ENCODE measurements at regions not wholly inside any gene's neighbourhood (a gene's known extent, or its start where the extent isn't known, plus 50 kb on each side); places are given as distances from the start of the nearest gene placed in this dataset.

DNA sequence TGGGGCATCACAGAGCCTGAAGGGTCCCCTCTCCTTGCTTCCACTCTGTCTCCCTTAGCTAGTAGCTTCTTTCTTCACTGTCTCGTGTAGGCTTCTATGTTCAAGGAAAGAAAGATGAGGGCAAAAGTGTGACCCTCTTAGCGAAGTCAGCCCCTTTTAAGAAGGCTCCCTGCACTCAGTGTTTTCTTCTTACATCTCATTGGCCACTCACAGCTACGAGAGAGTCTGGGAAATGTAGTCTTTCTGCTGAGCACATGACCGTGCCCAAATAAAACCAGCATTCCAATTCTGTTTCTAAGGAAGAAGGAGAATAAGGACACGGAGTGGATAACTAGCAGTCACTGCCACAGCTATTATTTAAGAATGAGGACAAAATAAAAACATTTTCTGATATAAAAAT, 104.9 kb upstream of the TNR start:
- no peak for ATAC-seq
- intact Hi-C loops (cut with micrococcal nuclease), result loop anchor here (10.0 kb wide), 1 partner anchor 474 kb away; no protein-coding TSS in a partner anchor
- Histone ChIP-seq H3K36me3 (ENCODE audit: control insufficient read depth in 1 of 2, insufficient read depth in 2 of 2, low read length in 2 of 2) (no peaks in the 10 kb centered on the region), H2AFZ (ENCODE audit: low read depth, low read length, poor library complexity, severe bottlenecking) (no peak overlapping the region), H3K9me2 (ENCODE audit: insufficient read depth) (no peaks in the 10 kb centered on the region), H3K27ac (ENCODE audit: low read depth, low read length) (no peak overlapping the region), H3K79me2 (ENCODE audit: insufficient read depth, low read length) (no peaks in the 10 kb centered on the region), H3K4me1 (ENCODE audit: control insufficient read depth in 1 of 2, insufficient read depth in 2 of 2, low read length in 2 of 2) (no peaks in the 10 kb centered on the region), H3K4me3 (replicated peaks in 1 of 2; ENCODE audit: low read depth in 1 of 2, low read length in 2 of 2) (no peak overlapping the region), H4K20me1 (ENCODE audit: insufficient read depth) (no peaks in the 10 kb centered on the region), H3K4me2 (ENCODE audit: low read length) (no peak overlapping the region), H3K27me3 (ENCODE audit: insufficient read depth, low read length) (peaks cover 66% of the 10 kb centered on the region), H3K9ac (ENCODE audit: low read length) (no peak overlapping the region), H3K9me3 (ENCODE audit: control insufficient read depth in 1 of 2, insufficient read depth in 1 of 2, low read depth in 1 of 2, low read length in 2 of 2) (no peaks in the 10 kb centered on the region)
- ChIA-PET POLR2A (no interaction called here), CTCF (no interaction called here), RAD21 (ENCODE audit: low non-redundant PET in 1 of 2, low total read pairs in 2 of 2, uncharacterized antibody in 2 of 2, unreplicated experiment in 2 of 2) (no interaction called here)
- no TSS peak for BruUV-seq (replicated peaks)
- DNase-seq (ENCODE audit: low read depth, low spot score), result no peak
- TF ChIP-seq RAD21 (IDR thresholded peaks at IDR 0.05; ENCODE audit: low read depth) (no peak), CEBPB (IDR thresholded peaks at IDR 0.05; ENCODE audit: low read depth) (no peak), MAX (IDR thresholded peaks at IDR 0.05) (no peak), EZH2phosphoT487 (IDR thresholded peaks at IDR 0.05; ENCODE audit: borderline replicate concordance) (no peak), POLR2AphosphoS5 (IDR thresholded peaks at IDR 0.05; ENCODE audit: low read depth, low read length) (no peak), POLR2A (IDR thresholded peaks at IDR 0.05; ENCODE audit: borderline replicate concordance, extremely low read depth, insufficient read depth, insufficient read length) (no peak), ZFX (IDR thresholded peaks at IDR 0.05) (no peak), CBX3 (IDR thresholded peaks at IDR 0.05; ENCODE audit: low read depth) (no peak), TCF7L2 (IDR thresholded peaks at IDR 0.05; ENCODE audit: borderline replicate concordance, extremely low read depth, insufficient read depth, insufficient read length) (no peak), FOSL1 (IDR thresholded peaks at IDR 0.05; ENCODE audit: low read depth) (no peak), SRF (IDR thresholded peaks at IDR 0.05; ENCODE audit: low read depth) (no peak)
- TF ChIP-seq, protein P1, sequence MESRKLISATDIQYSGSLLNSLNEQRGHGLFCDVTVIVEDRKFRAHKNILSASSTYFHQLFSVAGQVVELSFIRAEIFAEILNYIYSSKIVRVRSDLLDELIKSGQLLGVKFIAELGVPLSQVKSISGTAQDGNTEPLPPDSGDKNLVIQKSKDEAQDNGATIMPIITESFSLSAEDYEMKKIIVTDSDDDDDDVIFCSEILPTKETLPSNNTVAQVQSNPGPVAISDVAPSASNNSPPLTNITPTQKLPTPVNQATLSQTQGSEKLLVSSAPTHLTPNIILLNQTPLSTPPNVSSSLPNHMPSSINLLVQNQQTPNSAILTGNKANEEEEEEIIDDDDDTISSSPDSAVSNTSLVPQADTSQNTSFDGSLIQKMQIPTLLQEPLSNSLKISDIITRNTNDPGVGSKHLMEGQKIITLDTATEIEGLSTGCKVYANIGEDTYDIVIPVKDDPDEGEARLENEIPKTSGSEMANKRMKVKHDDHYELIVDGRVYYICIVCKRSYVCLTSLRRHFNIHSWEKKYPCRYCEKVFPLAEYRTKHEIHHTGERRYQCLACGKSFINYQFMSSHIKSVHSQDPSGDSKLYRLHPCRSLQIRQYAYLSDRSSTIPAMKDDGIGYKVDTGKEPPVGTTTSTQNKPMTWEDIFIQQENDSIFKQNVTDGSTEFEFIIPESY (IDR thresholded peaks at IDR 0.05; ENCODE audit: extremely low read depth, insufficient replicate concordance, low read length), result no peak
- TF ChIP-seq, protein P2, sequence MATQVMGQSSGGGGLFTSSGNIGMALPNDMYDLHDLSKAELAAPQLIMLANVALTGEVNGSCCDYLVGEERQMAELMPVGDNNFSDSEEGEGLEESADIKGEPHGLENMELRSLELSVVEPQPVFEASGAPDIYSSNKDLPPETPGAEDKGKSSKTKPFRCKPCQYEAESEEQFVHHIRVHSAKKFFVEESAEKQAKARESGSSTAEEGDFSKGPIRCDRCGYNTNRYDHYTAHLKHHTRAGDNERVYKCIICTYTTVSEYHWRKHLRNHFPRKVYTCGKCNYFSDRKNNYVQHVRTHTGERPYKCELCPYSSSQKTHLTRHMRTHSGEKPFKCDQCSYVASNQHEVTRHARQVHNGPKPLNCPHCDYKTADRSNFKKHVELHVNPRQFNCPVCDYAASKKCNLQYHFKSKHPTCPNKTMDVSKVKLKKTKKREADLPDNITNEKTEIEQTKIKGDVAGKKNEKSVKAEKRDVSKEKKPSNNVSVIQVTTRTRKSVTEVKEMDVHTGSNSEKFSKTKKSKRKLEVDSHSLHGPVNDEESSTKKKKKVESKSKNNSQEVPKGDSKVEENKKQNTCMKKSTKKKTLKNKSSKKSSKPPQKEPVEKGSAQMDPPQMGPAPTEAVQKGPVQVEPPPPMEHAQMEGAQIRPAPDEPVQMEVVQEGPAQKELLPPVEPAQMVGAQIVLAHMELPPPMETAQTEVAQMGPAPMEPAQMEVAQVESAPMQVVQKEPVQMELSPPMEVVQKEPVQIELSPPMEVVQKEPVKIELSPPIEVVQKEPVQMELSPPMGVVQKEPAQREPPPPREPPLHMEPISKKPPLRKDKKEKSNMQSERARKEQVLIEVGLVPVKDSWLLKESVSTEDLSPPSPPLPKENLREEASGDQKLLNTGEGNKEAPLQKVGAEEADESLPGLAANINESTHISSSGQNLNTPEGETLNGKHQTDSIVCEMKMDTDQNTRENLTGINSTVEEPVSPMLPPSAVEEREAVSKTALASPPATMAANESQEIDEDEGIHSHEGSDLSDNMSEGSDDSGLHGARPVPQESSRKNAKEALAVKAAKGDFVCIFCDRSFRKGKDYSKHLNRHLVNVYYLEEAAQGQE (IDR thresholded peaks at IDR 0.05; ENCODE audit: low read depth), result no peak
